Trophoblast cell (in vitro differentiated cells and primary cell): ENCODE measurements at regions not wholly inside any gene's neighbourhood (a gene's known extent, or its start where the extent isn't known, plus 50 kb on each side); places are given as distances from the start of the nearest gene placed in this dataset.

Experiments
- DNase-seq, 2 donors: peaks; one replicate each; pipeline ENCODE4 v3.0.0-alpha.2; 2016
- H2AFZ ChIP-seq: 2 replicates; pipeline ENCODE4 v1.6.1; 2013; ENCODE audit warnings: low read length, moderate library complexity, mild to moderate bottlenecking; ENCODE audit not compliant: insufficient read depth, poor library complexity
- H2AK5ac ChIP-seq: 2 replicates; pipeline ENCODE4 v1.6.1; 2013; ENCODE audit warnings: mild to moderate bottlenecking, low read length
- H2BK120ac ChIP-seq: 2 replicates; pipeline ENCODE4 v1.6.1; 2013; ENCODE audit warnings: low read length, mild to moderate bottlenecking, moderate library complexity; ENCODE audit not compliant: insufficient read depth, poor library complexity
- H2BK12ac ChIP-seq: 2 replicates; pipeline ENCODE4 v1.6.1; 2013; ENCODE audit warnings: mild to moderate bottlenecking, low read length, moderate library complexity
- H2BK5ac ChIP-seq: 2 replicates; pipeline ENCODE4 v1.6.1; 2013; ENCODE audit warnings: low read length, low read depth, moderate library complexity, mild to moderate bottlenecking; ENCODE audit not compliant: poor library complexity
- H3K14ac ChIP-seq: 2 replicates; pipeline ENCODE4 v1.6.1; 2013; ENCODE audit warnings: mild to moderate bottlenecking, low read length
- H3K18ac ChIP-seq: 2 replicates; pipeline ENCODE4 v1.6.1; 2013; ENCODE audit warnings: mild to moderate bottlenecking, low read length
- H3K23ac ChIP-seq: 2 replicates; pipeline ENCODE4 v1.6.1; 2013; ENCODE audit warnings: low read length
- H3K27ac ChIP-seq: 2 replicates; pipeline ENCODE4 v1.5.1; 2013; ENCODE audit warnings: low read depth, mild to moderate bottlenecking, inconsistent platforms, low read length, moderate library complexity
- H3K27me3 ChIP-seq: 2 replicates; pipeline ENCODE4 v1.6.1; 2013; ENCODE audit warnings: inconsistent platforms, mild to moderate bottlenecking, low read length, moderate library complexity; ENCODE audit not compliant: insufficient read depth
- H3K36me3 ChIP-seq, 2 experiments: 1 replicate in 1 of 2; 2 replicates in 1 of 2; pipeline ENCODE4 v1.6.1; 2013; ENCODE audit warnings: low read length in 2 of 2, mild to moderate bottlenecking in 2 of 2, moderate library complexity in 1 of 2; ENCODE audit not compliant: insufficient read depth in 2 of 2, control insufficient read depth in 1 of 2
- H3K4ac ChIP-seq: 2 replicates; pipeline ENCODE4 v1.6.1; 2013; ENCODE audit warnings: low read depth, mild to moderate bottlenecking, low read length, moderate library complexity
- H3K4me1 ChIP-seq, 2 experiments: 1 replicate in 1 of 2; 2 replicates in 1 of 2; pipeline ENCODE4 v1.6.1; 2013; ENCODE audit warnings: low read length in 2 of 2, mild to moderate bottlenecking in 2 of 2, moderate library complexity in 1 of 2; ENCODE audit not compliant: insufficient read depth in 2 of 2, control insufficient read depth in 1 of 2
- H3K4me2 ChIP-seq: 2 replicates; pipeline ENCODE4 v1.6.1; 2013; ENCODE audit warnings: inconsistent platforms, mild to moderate bottlenecking, low read length, moderate library complexity
- H3K4me3 ChIP-seq: 2 replicates; pipeline ENCODE4 v1.5.1; 2013; ENCODE audit warnings: mild to moderate bottlenecking, low read depth, low read length, inconsistent platforms
- H3K79me1 ChIP-seq: one replicate; pipeline ENCODE4 v1.6.1; 2013; ENCODE audit warnings: low read length
- H3K79me2 ChIP-seq: 2 replicates; pipeline ENCODE4 v1.6.1; 2013; ENCODE audit warnings: low read length, mild to moderate bottlenecking; ENCODE audit not compliant: control insufficient read depth, insufficient read depth, poor library complexity
- H3K9ac ChIP-seq: 2 replicates; pipeline ENCODE4 v1.6.1; 2013; ENCODE audit warnings: mild to moderate bottlenecking, low read length
- H3K9me3 ChIP-seq: 2 replicates; pipeline ENCODE4 v1.6.1; 2013; ENCODE audit warnings: low read depth, mild to moderate bottlenecking, control low read depth, inconsistent platforms, low read length; ENCODE audit not compliant: insufficient read depth
- H4K12ac ChIP-seq: 2 replicates; pipeline ENCODE4 v1.6.1; 2013; ENCODE audit warnings: low read depth, mild to moderate bottlenecking, low read length, moderate library complexity
- H4K8ac ChIP-seq: 2 replicates; pipeline ENCODE4 v1.6.1; 2013; ENCODE audit warnings: low read depth, mild to moderate bottlenecking, low read length, moderate library complexity
- H4K91ac ChIP-seq: one replicate; pipeline ENCODE4 v1.6.1; 2013; ENCODE audit warnings: low read depth, mild to moderate bottlenecking, low read length, moderate library complexity
- WGBS: extraction: QIAGEN DNeasy Blood & Tissue Kit; methylation state at CpG from one replicate; pipeline ENCODE4 v1.1.7; 2013; ENCODE audit warnings: missing lambda C conversion rate; ENCODE audit not compliant: insufficient read length, insufficient coverage; ENCODE audit errors: extremely low coverage; 5-methylcytosine and 5-hydroxymethylcytosine counted together

- no peak for DNase-seq
- no peak overlapping the region for H3K27ac ChIP-seq
- no peak overlapping the region for H3K9ac ChIP-seq
- no peaks in the 10 kb centered on the region for H3K79me1 ChIP-seq
- no peak overlapping the region for H2BK12ac ChIP-seq
- H2AFZ ChIP-seq, result no peak overlapping the region
- H3K79me2 ChIP-seq, result no peaks in the 10 kb centered on the region
- H3K14ac ChIP-seq, result no peak overlapping the region
- H4K8ac ChIP-seq, result no peak overlapping the region
- H3K23ac ChIP-seq, result no peak overlapping the region
- H3K4me2 ChIP-seq, result no peak overlapping the region
- H3K4me3 ChIP-seq, result no peak overlapping the region
- H2AK5ac ChIP-seq, result no peak overlapping the region
- H3K27me3 ChIP-seq, result no peaks in the 10 kb centered on the region
- WGBS, result no CpG with 5 or more reads among the region's 3 CpGs
- no peak overlapping the region for H3K4ac ChIP-seq
- no peak overlapping the region for H3K18ac ChIP-seq
- H4K91ac ChIP-seq, result no peak overlapping the region
- H3K4me1 ChIP-seq, result no peaks in the 10 kb centered on the region
- H3K9me3 ChIP-seq, result no peaks in the 10 kb centered on the region
- H2BK5ac ChIP-seq, result no peak overlapping the region
- no peak overlapping the region for H2BK120ac ChIP-seq
- no peak overlapping the region for H4K12ac ChIP-seq
- H3K36me3 ChIP-seq, result no peaks in the 10 kb centered on the region
These were observed 146.7 kb upstream of the CXXC4 start for GRCh38 chr4:104641418-104641817.

GRCh38 chr4:104642521-104642920 lies 147.8 kb upstream of the CXXC4 start:
- H2BK5ac ChIP-seq, result no peak overlapping the region
- no peak overlapping the region for H4K91ac ChIP-seq
- no peak overlapping the region for H4K8ac ChIP-seq
- no peaks in the 10 kb centered on the region for H3K79me2 ChIP-seq
- H3K4me3 ChIP-seq, result no peak overlapping the region
- H3K4me2 ChIP-seq, result no peak overlapping the region
- no peak for DNase-seq
- no peaks in the 10 kb centered on the region for H3K79me1 ChIP-seq
- WGBS, result no CpG with 5 or more reads among the region's 3 CpGs
- H3K4ac ChIP-seq, result no peak overlapping the region
- no peak overlapping the region for H2BK12ac ChIP-seq
- no peaks in the 10 kb centered on the region for H3K4me1 ChIP-seq
- H3K36me3 ChIP-seq, result no peaks in the 10 kb centered on the region
- no peak overlapping the region for H2AK5ac ChIP-seq
- no peak overlapping the region for H3K9ac ChIP-seq
- H3K14ac ChIP-seq, result no peak overlapping the region
- H3K27ac ChIP-seq, result no peak overlapping the region
- no peaks in the 10 kb centered on the region for H3K27me3 ChIP-seq
- no peak overlapping the region for H3K18ac ChIP-seq
- no peak overlapping the region for H3K23ac ChIP-seq
- no peaks in the 10 kb centered on the region for H3K9me3 ChIP-seq
- no peak overlapping the region for H4K12ac ChIP-seq
- no peak overlapping the region for H2AFZ ChIP-seq
- no peak overlapping the region for H2BK120ac ChIP-seq

DNA sequence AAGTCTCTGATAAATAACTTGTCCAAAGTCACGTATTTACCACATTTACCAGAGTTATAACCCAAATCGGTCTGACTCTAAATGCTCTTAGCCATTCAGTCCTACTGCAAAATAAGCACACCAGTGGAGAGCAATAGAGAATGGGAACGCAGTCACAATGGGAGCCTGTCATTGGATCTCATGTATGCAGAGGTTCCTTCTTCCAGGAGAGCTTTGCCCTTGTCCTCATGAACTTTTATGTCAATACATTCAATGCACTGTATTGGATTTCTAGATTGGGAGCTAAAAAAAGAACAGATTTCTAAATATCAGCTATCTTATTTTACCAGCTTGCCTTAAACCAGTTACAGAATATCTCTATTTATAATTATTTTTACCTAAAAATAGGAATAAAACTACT lies 149.1 kb upstream of the CXXC4 start:
- H3K27me3 ChIP-seq, result no peaks in the 10 kb centered on the region
- H2AK5ac ChIP-seq, result no peak overlapping the region
- H3K79me2 ChIP-seq, result no peaks in the 10 kb centered on the region
- H3K4me3 ChIP-seq, result no peak overlapping the region
- no peak overlapping the region for H2BK120ac ChIP-seq
- H2AFZ ChIP-seq, result no peak overlapping the region
- H4K12ac ChIP-seq, result no peak overlapping the region
- WGBS, result no CpG with 5 or more reads among the region's 3 CpGs
- no peak overlapping the region for H3K23ac ChIP-seq
- no peak overlapping the region for H3K27ac ChIP-seq
- H3K4me1 ChIP-seq, result no peaks in the 10 kb centered on the region
- no peak overlapping the region for H3K4ac ChIP-seq
- no peak overlapping the region for H4K91ac ChIP-seq
- H3K9me3 ChIP-seq, result no peaks in the 10 kb centered on the region
- DNase-seq, result no peak
- H2BK5ac ChIP-seq, result no peak overlapping the region
- no peak overlapping the region for H3K9ac ChIP-seq
- no peak overlapping the region for H3K14ac ChIP-seq
- H3K36me3 ChIP-seq, result no peaks in the 10 kb centered on the region
- H2BK12ac ChIP-seq, result no peak overlapping the region
- H4K8ac ChIP-seq, result no peak overlapping the region
- no peak overlapping the region for H3K18ac ChIP-seq
- no peaks in the 10 kb centered on the region for H3K79me1 ChIP-seq
- H3K4me2 ChIP-seq, result no peak overlapping the region

DNA sequence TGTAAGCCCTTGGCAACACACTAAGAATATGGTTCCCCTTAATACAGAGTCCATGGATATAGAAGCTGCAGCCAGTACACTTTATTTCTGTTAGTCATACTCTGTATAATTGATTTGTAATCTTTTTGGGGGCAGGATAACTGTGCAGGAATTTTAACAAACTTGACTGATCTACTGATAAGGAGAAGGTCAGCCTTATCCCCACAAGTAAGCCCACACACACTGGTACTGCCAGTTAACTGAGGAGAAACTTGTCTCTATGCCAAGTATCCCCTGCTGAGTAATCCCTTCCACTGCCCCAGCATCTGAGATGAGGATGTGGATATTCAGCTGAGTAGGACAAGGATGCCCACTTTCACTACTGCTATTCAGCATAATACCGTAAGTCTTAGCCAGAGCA lies 154.9 kb upstream of the CXXC4 start:
- Histone ChIP-seq H4K12ac (no peak overlapping the region), H3K36me3 (no peaks in the 10 kb centered on the region), H3K4me2 (no peak overlapping the region), H2AFZ (no peak overlapping the region), H3K79me1 (no peaks in the 10 kb centered on the region), H3K9ac (no peak overlapping the region), H3K4me1 (no peaks in the 10 kb centered on the region), H4K91ac (no peak overlapping the region), H2BK5ac (no peak overlapping the region), H4K8ac (no peak overlapping the region), H3K4me3 (no peak overlapping the region), H3K14ac (no peak overlapping the region), H2AK5ac (no peak overlapping the region), H3K18ac (no peak overlapping the region), H2BK120ac (no peak overlapping the region), H3K27me3 (no peaks in the 10 kb centered on the region), H3K79me2 (no peaks in the 10 kb centered on the region), H2BK12ac (no peak overlapping the region), H3K9me3 (no peaks in the 10 kb centered on the region), H3K23ac (no peak overlapping the region), H3K4ac (no peak overlapping the region), H3K27ac (no peak overlapping the region)
- no peak for DNase-seq
- no CpG with 5 or more reads among the region's 1 CpG for WGBS
